ENCODE measurements at regions not wholly inside any gene's neighbourhood (a gene's known extent, or its start where the extent isn't known, plus 50 kb on each side); places are given as distances from the start of the nearest gene placed in this dataset.

DNA sequence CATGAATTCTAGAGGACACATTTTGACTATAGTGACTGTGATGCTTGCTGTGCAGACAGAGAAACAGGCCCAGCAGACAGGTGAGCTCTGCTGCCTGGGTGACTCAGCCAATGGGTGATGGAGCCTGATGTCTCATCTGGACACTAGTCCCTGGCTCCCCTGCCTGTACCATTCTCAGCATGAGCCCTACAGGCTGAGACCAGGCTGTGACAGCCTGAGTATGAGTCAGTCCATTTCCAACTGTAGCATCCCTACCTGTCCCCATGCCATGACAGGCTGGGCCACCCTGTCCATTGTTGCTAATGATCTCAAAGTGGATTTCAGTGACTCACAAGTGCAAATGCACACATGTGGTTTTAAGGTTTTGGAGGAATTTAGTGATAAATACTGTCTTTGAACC lies 102.5 kb upstream of the EEF2KMT start:
- Histone ChIP-seq H3K9ac (ENCODE audit: low read depth in 1 of 2, low read length in 2 of 2) (no peak overlapping the region), H3K27me3 (ENCODE audit: control insufficient read depth in 1 of 2, insufficient read depth in 2 of 2, low read length in 2 of 2) (peaks cover 5 to 6% of the 10 kb centered on the region in 2 donors), H3K9me3 (ENCODE audit: control insufficient read depth in 1 of 2, low read length in 2 of 2) (no peaks in the 10 kb centered on the region), H3K36me3 (ENCODE audit: control insufficient read depth in 1 of 2, insufficient read depth in 2 of 2, low read length in 2 of 2) (no peaks in the 10 kb centered on the region), H3K4me3 (ENCODE audit: low read depth in 1 of 2, low read length in 2 of 2) (no peak overlapping the region), H3K4me1 (ENCODE audit: control insufficient read depth in 1 of 2, insufficient read depth in 2 of 2, low read length in 2 of 2) (no peaks in the 10 kb centered on the region), H3K27ac (ENCODE audit: low read depth, low read length) (no peak overlapping the region)

DNA sequence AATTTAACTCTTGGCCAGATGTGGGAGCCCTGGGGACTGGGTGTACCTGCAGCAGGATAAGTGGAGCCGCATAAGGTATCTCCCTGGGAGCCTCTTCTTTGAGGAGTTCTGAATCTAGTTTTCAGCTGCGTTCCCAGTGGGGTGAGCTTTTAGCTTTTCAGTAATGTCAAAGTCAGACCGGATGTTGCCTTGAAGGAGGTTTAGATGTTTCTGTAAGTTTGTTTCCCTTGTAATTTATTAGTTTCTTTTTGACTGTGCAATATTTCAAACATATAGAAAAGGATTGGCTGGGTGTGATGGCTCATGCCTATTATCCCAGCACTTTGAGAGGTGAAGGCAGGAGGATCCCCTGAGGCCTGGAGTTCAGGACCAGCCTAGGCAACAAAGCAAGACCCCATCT lies 98.6 kb upstream of the EEF2KMT start:
- H3K27ac ChIP-seq (ENCODE audit: low read depth, low read length), result no peak overlapping the region
- H3K9ac ChIP-seq (ENCODE audit: low read depth in 1 of 2, low read length in 2 of 2), result no peak overlapping the region
- H3K4me3 ChIP-seq (ENCODE audit: low read depth in 1 of 2, low read length in 2 of 2), result no peak overlapping the region
- H3K27me3 ChIP-seq (ENCODE audit: control insufficient read depth in 1 of 2, insufficient read depth in 2 of 2, low read length in 2 of 2), result peaks cover 6 to 9% of the 10 kb centered on the region in 2 donors
- no peaks in the 10 kb centered on the region for H3K9me3 ChIP-seq (ENCODE audit: control insufficient read depth in 1 of 2, low read length in 2 of 2)
- peaks cover 0 to 5% of the 10 kb centered on the region in 2 donors for H3K4me1 ChIP-seq (ENCODE audit: control insufficient read depth in 1 of 2, insufficient read depth in 2 of 2, low read length in 2 of 2)
- H3K36me3 ChIP-seq (ENCODE audit: control insufficient read depth in 1 of 2, insufficient read depth in 2 of 2, low read length in 2 of 2), result no peaks in the 10 kb centered on the region

GRCh38 chr16:5193861-5194260 lies 96.3 kb upstream of the EEF2KMT start:
- no peaks in the 10 kb centered on the region for H3K36me3 ChIP-seq (ENCODE audit: control insufficient read depth in 1 of 2, insufficient read depth in 2 of 2, low read length in 2 of 2)
- H3K9ac ChIP-seq (ENCODE audit: low read depth in 1 of 2, low read length in 2 of 2), result no peak overlapping the region
- H3K9me3 ChIP-seq (ENCODE audit: control insufficient read depth in 1 of 2, low read length in 2 of 2), result no peaks in the 10 kb centered on the region
- H3K27me3 ChIP-seq (ENCODE audit: control insufficient read depth in 1 of 2, insufficient read depth in 2 of 2, low read length in 2 of 2), result peaks cover 6 to 9% of the 10 kb centered on the region in 2 donors
- peaks cover 0 to 5% of the 10 kb centered on the region in 2 donors for H3K4me1 ChIP-seq (ENCODE audit: control insufficient read depth in 1 of 2, insufficient read depth in 2 of 2, low read length in 2 of 2)
- no peak overlapping the region for H3K4me3 ChIP-seq (ENCODE audit: low read depth in 1 of 2, low read length in 2 of 2)
- no peak overlapping the region for H3K27ac ChIP-seq (ENCODE audit: low read depth, low read length)

GRCh38 chr16:5188989-5189352 lies 91.4 kb upstream of the EEF2KMT start:
- Histone ChIP-seq H3K36me3 (ENCODE audit: control insufficient read depth in 1 of 2, insufficient read depth in 2 of 2, low read length in 2 of 2) (no peaks in the 10 kb centered on the region), H3K4me1 (ENCODE audit: control insufficient read depth in 1 of 2, insufficient read depth in 2 of 2, low read length in 2 of 2) (peaks cover 0 to 7% of the 10 kb centered on the region in 2 donors), H3K27me3 (ENCODE audit: control insufficient read depth in 1 of 2, insufficient read depth in 2 of 2, low read length in 2 of 2) (peaks cover 0 to 4% of the 10 kb centered on the region in 2 donors), H3K27ac (ENCODE audit: low read depth, low read length) (no peak overlapping the region), H3K4me3 (ENCODE audit: low read depth in 1 of 2, low read length in 2 of 2) (no peak overlapping the region), H3K9ac (ENCODE audit: low read depth in 1 of 2, low read length in 2 of 2) (no peak overlapping the region), H3K9me3 (ENCODE audit: control insufficient read depth in 1 of 2, low read length in 2 of 2) (no peaks in the 10 kb centered on the region)

- peaks cover 0 to 4% of the 10 kb centered on the region in 2 donors for H3K27me3 ChIP-seq (ENCODE audit: control insufficient read depth in 1 of 2, insufficient read depth in 2 of 2, low read length in 2 of 2)
- no peaks in the 10 kb centered on the region for H3K36me3 ChIP-seq (ENCODE audit: control insufficient read depth in 1 of 2, insufficient read depth in 2 of 2, low read length in 2 of 2)
- H3K27ac ChIP-seq (ENCODE audit: low read depth, low read length), result no peak overlapping the region
- H3K9me3 ChIP-seq (ENCODE audit: control insufficient read depth in 1 of 2, low read length in 2 of 2), result no peaks in the 10 kb centered on the region
- H3K4me3 ChIP-seq (ENCODE audit: low read depth in 1 of 2, low read length in 2 of 2), result no peak overlapping the region
- H3K4me1 ChIP-seq (ENCODE audit: control insufficient read depth in 1 of 2, insufficient read depth in 2 of 2, low read length in 2 of 2), result peaks cover 0 to 3% of the 10 kb centered on the region in 2 donors
- H3K9ac ChIP-seq (ENCODE audit: low read depth in 1 of 2, low read length in 2 of 2), result no peak overlapping the region
Observed at GRCh38 chr16:5188318-5188988, 90.9 kb upstream of the EEF2KMT start.

DNA sequence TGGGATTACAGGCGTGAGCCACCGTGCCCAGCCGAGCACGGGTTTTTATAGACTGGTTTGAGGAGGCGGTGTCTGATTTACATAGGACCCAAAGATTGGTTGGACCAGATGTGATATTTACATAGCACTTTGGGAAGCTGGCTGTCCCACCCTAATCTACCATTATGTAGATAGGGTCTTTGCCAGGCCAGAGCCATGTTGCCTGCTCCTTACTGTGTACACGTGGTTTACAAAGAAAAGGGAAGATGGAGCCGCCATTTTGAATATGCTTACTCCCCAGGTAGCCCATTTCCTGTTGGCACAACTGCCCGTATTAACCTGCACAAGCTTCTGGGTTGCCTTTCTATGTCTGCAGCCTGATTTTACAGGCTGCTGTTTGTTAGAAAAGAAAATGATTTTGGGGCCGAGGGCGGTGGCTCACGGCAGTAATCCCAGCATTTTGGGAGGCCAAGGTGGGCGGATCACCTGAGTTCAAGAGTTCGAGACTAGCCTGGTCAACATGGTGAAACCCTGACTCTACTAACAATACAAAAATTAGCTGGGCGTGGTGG lies 89.9 kb upstream of the EEF2KMT start:
- Histone ChIP-seq H3K27ac (ENCODE audit: low read depth, low read length) (no peak overlapping the region), H3K9me3 (ENCODE audit: control insufficient read depth in 1 of 2, low read length in 2 of 2) (no peaks in the 10 kb centered on the region), H3K27me3 (ENCODE audit: control insufficient read depth in 1 of 2, insufficient read depth in 2 of 2, low read length in 2 of 2) (peaks cover 0 to 4% of the 10 kb centered on the region in 2 donors), H3K4me3 (ENCODE audit: low read depth in 1 of 2, low read length in 2 of 2) (no peak overlapping the region), H3K36me3 (ENCODE audit: control insufficient read depth in 1 of 2, insufficient read depth in 2 of 2, low read length in 2 of 2) (no peaks in the 10 kb centered on the region), H3K9ac (ENCODE audit: low read depth in 1 of 2, low read length in 2 of 2) (no peak overlapping the region), H3K4me1 (ENCODE audit: control insufficient read depth in 1 of 2, insufficient read depth in 2 of 2, low read length in 2 of 2) (peaks cover 0 to 2% of the 10 kb centered on the region in 2 donors)

DNA sequence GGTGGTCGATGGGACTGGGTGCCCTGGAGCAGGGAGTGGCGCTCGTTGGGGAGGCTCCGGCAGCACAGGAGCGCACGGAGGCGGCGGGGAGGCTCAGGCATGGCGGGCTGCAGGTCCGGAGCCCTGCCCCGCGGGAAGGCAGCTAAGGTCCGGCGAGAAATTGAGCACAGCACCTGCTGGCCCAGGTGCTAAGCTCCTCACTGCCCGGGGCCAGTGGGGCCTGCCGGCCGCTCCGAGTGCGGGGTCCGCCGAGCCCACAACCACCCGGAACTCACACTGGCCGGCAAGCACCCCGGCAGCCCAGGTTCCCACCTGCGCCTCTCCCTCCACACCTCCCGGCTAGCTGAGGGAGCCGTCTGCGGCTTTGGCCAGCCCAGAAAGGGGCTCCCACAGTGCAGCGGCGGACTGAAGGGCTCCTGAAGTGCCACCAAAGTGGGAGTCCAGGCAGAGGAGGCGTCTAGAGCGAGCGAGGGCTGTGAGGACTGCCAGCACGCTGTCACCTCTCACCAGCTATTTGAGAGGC lies 88.8 kb upstream of the EEF2KMT start:
- no peaks in the 10 kb centered on the region for H3K9me3 ChIP-seq (ENCODE audit: control insufficient read depth in 1 of 2, low read length in 2 of 2)
- H3K36me3 ChIP-seq (ENCODE audit: control insufficient read depth in 1 of 2, insufficient read depth in 2 of 2, low read length in 2 of 2), result no peaks in the 10 kb centered on the region
- no peak overlapping the region for H3K9ac ChIP-seq (ENCODE audit: low read depth in 1 of 2, low read length in 2 of 2)
- H3K27me3 ChIP-seq (ENCODE audit: control insufficient read depth in 1 of 2, insufficient read depth in 2 of 2, low read length in 2 of 2), result no peaks in the 10 kb centered on the region
- no peak overlapping the region for H3K27ac ChIP-seq (ENCODE audit: low read depth, low read length)
- H3K4me1 ChIP-seq (ENCODE audit: control insufficient read depth in 1 of 2, insufficient read depth in 2 of 2, low read length in 2 of 2), result peaks cover 0 to 2% of the 10 kb centered on the region in 2 donors
- no peak overlapping the region for H3K4me3 ChIP-seq (ENCODE audit: low read depth in 1 of 2, low read length in 2 of 2)

GRCh38 chr16:5176505-5176904 lies 78.9 kb upstream of the EEF2KMT start:
- Histone ChIP-seq H3K9me3 (ENCODE audit: control insufficient read depth in 1 of 2, low read length in 2 of 2) (peaks cover 3 to 14% of the 10 kb centered on the region in 2 donors), H3K27ac (ENCODE audit: low read depth, low read length) (no peak overlapping the region), H3K27me3 (ENCODE audit: control insufficient read depth in 1 of 2, insufficient read depth in 2 of 2, low read length in 2 of 2) (no peaks in the 10 kb centered on the region), H3K4me1 (ENCODE audit: control insufficient read depth in 1 of 2, insufficient read depth in 2 of 2, low read length in 2 of 2) (no peaks in the 10 kb centered on the region), H3K36me3 (ENCODE audit: control insufficient read depth in 1 of 2, insufficient read depth in 2 of 2, low read length in 2 of 2) (no peaks in the 10 kb centered on the region), H3K4me3 (ENCODE audit: low read depth in 1 of 2, low read length in 2 of 2) (no peak overlapping the region), H3K9ac (ENCODE audit: low read depth in 1 of 2, low read length in 2 of 2) (no peak overlapping the region)

DNA sequence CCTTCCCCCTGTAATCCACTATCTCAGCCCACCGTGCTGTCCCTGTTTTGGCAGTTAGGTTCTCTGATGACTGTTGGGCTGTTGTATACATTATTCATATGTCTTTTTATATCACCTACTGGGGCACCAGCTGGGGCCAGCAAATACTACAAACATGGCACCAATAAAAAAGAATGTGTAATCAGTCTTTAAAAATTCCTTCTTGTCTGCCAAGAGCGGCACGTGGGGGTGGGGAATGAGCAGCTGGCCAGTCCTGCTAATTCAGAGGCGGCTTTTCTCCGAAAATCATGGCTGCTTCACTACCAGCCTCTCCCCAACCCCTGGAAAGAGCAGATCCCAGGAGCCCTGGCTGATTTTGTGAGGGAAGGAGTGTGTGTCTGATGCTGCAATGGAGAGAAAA lies 77.7 kb upstream of the EEF2KMT start:
- no peaks in the 10 kb centered on the region for H3K27me3 ChIP-seq (ENCODE audit: control insufficient read depth in 1 of 2, insufficient read depth in 2 of 2, low read length in 2 of 2)
- peaks cover 3 to 14% of the 10 kb centered on the region in 2 donors for H3K9me3 ChIP-seq (ENCODE audit: control insufficient read depth in 1 of 2, low read length in 2 of 2)
- no peaks in the 10 kb centered on the region for H3K4me1 ChIP-seq (ENCODE audit: control insufficient read depth in 1 of 2, insufficient read depth in 2 of 2, low read length in 2 of 2)
- H3K9ac ChIP-seq (ENCODE audit: low read depth in 1 of 2, low read length in 2 of 2), result no peak overlapping the region
- H3K4me3 ChIP-seq (ENCODE audit: low read depth in 1 of 2, low read length in 2 of 2), result no peak overlapping the region
- H3K36me3 ChIP-seq (ENCODE audit: control insufficient read depth in 1 of 2, insufficient read depth in 2 of 2, low read length in 2 of 2), result no peaks in the 10 kb centered on the region
- no peak overlapping the region for H3K27ac ChIP-seq (ENCODE audit: low read depth, low read length)

- Histone ChIP-seq H3K27ac (ENCODE audit: low read depth, low read length) (no peak overlapping the region), H3K36me3 (ENCODE audit: control insufficient read depth in 1 of 2, insufficient read depth in 2 of 2, low read length in 2 of 2) (no peaks in the 10 kb centered on the region), H3K4me1 (ENCODE audit: control insufficient read depth in 1 of 2, insufficient read depth in 2 of 2, low read length in 2 of 2) (no peaks in the 10 kb centered on the region), H3K4me3 (ENCODE audit: low read depth in 1 of 2, low read length in 2 of 2) (no peak overlapping the region), H3K9me3 (ENCODE audit: control insufficient read depth in 1 of 2, low read length in 2 of 2) (no peaks in the 10 kb centered on the region), H3K9ac (ENCODE audit: low read depth in 1 of 2, low read length in 2 of 2) (no peak overlapping the region), H3K27me3 (ENCODE audit: control insufficient read depth in 1 of 2, insufficient read depth in 2 of 2, low read length in 2 of 2) (peaks cover 0 to 3% of the 10 kb centered on the region in 2 donors)
Observed at GRCh38 chr16:5166486-5166885, 68.9 kb upstream of the EEF2KMT start.
